ENCODE measurements at regions not wholly inside any gene's neighbourhood (a gene's known extent, or its start where the extent isn't known, plus 50 kb on each side); places are given as distances from the start of the nearest gene placed in this dataset.

DNA sequence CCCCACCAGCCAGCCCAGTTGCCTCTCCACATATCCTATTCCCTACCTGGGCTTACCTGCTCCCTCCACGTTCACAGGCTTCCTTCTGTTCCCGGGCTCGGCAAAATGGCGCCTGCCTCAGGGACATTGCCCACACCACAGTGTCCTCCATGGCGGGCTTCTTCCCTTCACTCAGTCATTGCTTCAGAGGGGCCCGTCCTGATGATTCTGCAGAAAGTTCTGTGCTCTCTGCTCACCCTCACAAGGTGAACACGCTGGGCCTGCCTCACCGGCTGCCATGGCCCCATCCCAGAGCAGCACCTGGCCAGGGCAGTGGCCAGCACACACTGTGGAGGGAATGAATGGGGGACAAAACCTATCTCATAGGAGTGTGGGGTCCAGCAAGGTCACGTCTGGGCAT lies 313.0 kb downstream of the GADD45G start:
- H3K79me2 ChIP-seq (ENCODE audit: control insufficient read depth in 1 of 2, insufficient read depth in 2 of 2, low read length in 2 of 2) = no peaks in the 10 kb centered on the region; a peak in 1 of 4 replicates
- no peak overlapping the region for H4K5ac ChIP-seq (ENCODE audit: insufficient read length, low read depth, low read length)
- H2BK15ac ChIP-seq (ENCODE audit: low read length) = no peak overlapping the region
- POLR2A ChIA-PET (ENCODE audit: partially characterized antibody) = interaction anchor here (1.6 kb wide), 1 partner anchor 315 kb away, joined by 4 read pairs; no protein-coding TSS in a partner anchor
- H3K9me3 ChIP-seq (ENCODE audit: insufficient read depth in 2 of 2, low read depth in 1 of 2, low read length in 1 of 2) = no peaks in the 10 kb centered on the region
- H2AK5ac ChIP-seq (ENCODE audit: low read depth, low read length) = no peak overlapping the region; the same call in 1 of the 2 replicates
- H4K8ac ChIP-seq (ENCODE audit: extremely low read depth, insufficient read depth, low read length) = no peak overlapping the region
- H3K4me2 ChIP-seq (ENCODE audit: insufficient read depth in 1 of 2, low read depth in 2 of 2, low read length in 2 of 2) = no peak overlapping the region
- H3K36me3 ChIP-seq (ENCODE audit: control insufficient read depth in 2 of 4, insufficient read depth in 4 of 4, low read length in 3 of 4) = no peaks in the 10 kb centered on the region
- H3K14ac ChIP-seq (ENCODE audit: insufficient read length) = no peak overlapping the region
- H3K56ac ChIP-seq (replicated peaks; ENCODE audit: insufficient read length, low read depth, low read length) = no peak overlapping the region
- peaks cover 0 to 4% (median 0%) of the 10 kb centered on the region in 4 experiments; a peak in 1 of 7 replicates for H3K4me1 ChIP-seq (replicated peaks in 1 of 4; ENCODE audit: control insufficient read depth in 3 of 4, insufficient read depth in 4 of 4, low read length in 3 of 4)
- no peaks in the 10 kb centered on the region; the same call in 1 of the 2 replicates for H3K23me2 ChIP-seq (ENCODE audit: low read depth, low read length)
- no peak overlapping the region for H2BK5ac ChIP-seq (ENCODE audit: low read depth, low read length)
- no peak overlapping the region for H4K91ac ChIP-seq (replicated peaks; ENCODE audit: insufficient read length, low read length)
- no peak overlapping the region for H3K23ac ChIP-seq (ENCODE audit: insufficient read length)
- H3K27me3 ChIP-seq (replicated peaks in 1 of 4; ENCODE audit: control insufficient read depth in 3 of 4, extremely low read depth in 1 of 4, insufficient read depth in 3 of 4, low read length in 3 of 4) = no peaks in the 10 kb centered on the region; a peak in 1 of 7 replicates
- peaks cover 0 to 3% of the 10 kb centered on the region in 2 experiments for H4K20me1 ChIP-seq (replicated peaks in 1 of 2; ENCODE audit: control insufficient read depth in 1 of 2, insufficient read depth in 2 of 2, low read length in 2 of 2)
- WGBS, 2 experiments (ENCODE audit: extremely low coverage in 1 of 2, insufficient coverage in 1 of 2, insufficient read length in 1 of 2, insufficient replicate concordance in 2 of 2, low coverage in 1 of 2, low lambda C conversion rate in 2 of 2, missing lambda C conversion rate in 1 of 2) = 93% methylated on average over 9 of the region's 9 CpGs; no CpG with 5 or more reads in 1 of the 2 experiments
- no peak overlapping the region for H3K4me3 ChIP-seq (ENCODE audit: extremely low read depth in 1 of 4, insufficient read depth in 2 of 4, low read depth in 3 of 4, low read length in 4 of 4)
- no peak overlapping the region for H2BK12ac ChIP-seq (ENCODE audit: low read depth, low read length)
- H3K18ac ChIP-seq (ENCODE audit: extremely low read depth, low read length) = no peak overlapping the region
- H2BK20ac ChIP-seq (ENCODE audit: low read length) = no peak overlapping the region
- no peak overlapping the region; a peak in 1 of 7 replicates for H3K9ac ChIP-seq (replicated peaks in 1 of 4; ENCODE audit: extremely low read depth in 1 of 4, low read depth in 3 of 4, low read length in 3 of 4)
- no peak overlapping the region for H3K27ac ChIP-seq (ENCODE audit: low read depth, low read length)
- CTCF ChIA-PET (ENCODE audit: partially characterized antibody) = interaction anchor here (0.5 to 3.5 kb wide), 10 partner anchors 10 to 324 kb away, joined by 3 to 20 read pairs (median 4); no protein-coding TSS in a partner anchor
- no peak overlapping the region for H2BK120ac ChIP-seq (replicated peaks; ENCODE audit: low read depth, low read length)
- FAIRE-seq (no peak), DNase-seq (ENCODE audit: low read depth in 1 of 2, low spot score in 2 of 2) (no peak)
- H3K4ac ChIP-seq (replicated peaks; ENCODE audit: insufficient read length, low read depth, low read length) = no peak overlapping the region
- H2AFZ ChIP-seq (ENCODE audit: low read length) = no peak overlapping the region
- no peaks in the 10 kb centered on the region for H3K79me1 ChIP-seq (ENCODE audit: low read depth, low read length)
- TF ChIP-seq RXRA (IDR thresholded peaks at IDR 0.05; ENCODE audit: insufficient read depth, low read depth, low read length) (no peak), RNF2 (IDR thresholded peaks at IDR 0.05; ENCODE audit: borderline replicate concordance, low read depth, low read length, missing control alignments, poor library complexity, severe bottlenecking) (no peak), KDM5A (IDR thresholded peaks at IDR 0.05; ENCODE audit: low read length) (no peak)

All from H1 (cell line).